Type B pancreatic cell (in vitro differentiated cells): ENCODE measurements at regions not wholly inside any gene's neighbourhood (a gene's known extent, or its start where the extent isn't known, plus 50 kb on each side); places are given as distances from the start of the nearest gene placed in this dataset.

Experiments used
- DNase-seq: peaks from one replicate; pipeline ENCODE4 v3.0.0; 2021; ENCODE audit warnings: mixed read lengths; ENCODE audit not compliant: unreplicated experiment; ENCODE audit errors: extremely low spot score
- H3K27ac Mint-ChIP-seq: 2 replicates; pipeline ENCODE4 v1.8.0; 2021; ENCODE audit warnings: mild to moderate bottlenecking, mixed read lengths
- H3K27me3 Mint-ChIP-seq: 2 replicates; pipeline ENCODE4 v1.8.0; 2021; ENCODE audit warnings: mixed read lengths
- H3K36me3 Mint-ChIP-seq: 2 replicates; pipeline ENCODE4 v1.8.0; 2021; ENCODE audit warnings: mixed read lengths
- H3K4me1 Mint-ChIP-seq: one replicate; pipeline ENCODE4 v1.8.0; 2021; ENCODE audit warnings: mixed read lengths; ENCODE audit not compliant: unreplicated experiment
- H3K4me3 Mint-ChIP-seq: 2 replicates; pipeline ENCODE4 v1.8.0; 2021; ENCODE audit warnings: mild to moderate bottlenecking, mixed read lengths
- H3K9me3 Mint-ChIP-seq: 2 replicates; pipeline ENCODE4 v1.8.0; 2021; ENCODE audit warnings: mixed read lengths
- TF ChIP-seq, protein P1 (sequence below): fragments of 200-600 bp; sonication (generic); conservative IDR thresholded peaks from 2 replicates; pipeline ENCODE4 v1.5.0; 2021; ENCODE audit warnings: antibody characterized with exemption, mild to moderate bottlenecking

DNA sequence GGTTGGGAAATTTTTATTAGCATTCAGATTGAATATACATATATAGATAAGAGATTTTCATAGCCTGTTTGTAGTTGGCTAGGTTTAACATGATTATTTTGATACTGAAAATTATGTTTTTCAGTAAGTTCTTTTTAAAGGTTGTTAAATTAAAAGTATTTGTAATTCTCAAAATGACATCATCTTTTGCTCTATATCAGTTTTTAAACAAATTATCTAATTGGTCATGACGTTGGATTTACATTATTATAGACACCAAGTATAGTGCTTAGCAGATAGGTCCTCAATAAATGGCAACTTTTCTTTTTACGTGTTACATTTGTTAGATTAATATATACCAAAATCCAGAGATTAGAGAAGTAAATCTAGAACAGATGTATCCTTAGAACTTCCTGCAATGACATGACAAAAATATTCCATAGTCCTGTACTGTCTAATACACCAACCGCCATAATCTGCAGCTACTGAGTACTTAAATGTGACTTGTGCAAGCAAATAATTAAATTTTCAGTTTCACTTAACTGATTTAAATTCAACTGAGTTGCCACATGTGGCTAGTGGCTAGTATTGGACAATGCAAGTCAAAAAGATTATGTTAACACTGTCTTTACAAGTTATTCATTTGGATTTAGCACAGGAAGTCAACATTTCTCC is 1613.1 kb upstream of the TENM3 start:
- TF ChIP-seq, protein P1, sequence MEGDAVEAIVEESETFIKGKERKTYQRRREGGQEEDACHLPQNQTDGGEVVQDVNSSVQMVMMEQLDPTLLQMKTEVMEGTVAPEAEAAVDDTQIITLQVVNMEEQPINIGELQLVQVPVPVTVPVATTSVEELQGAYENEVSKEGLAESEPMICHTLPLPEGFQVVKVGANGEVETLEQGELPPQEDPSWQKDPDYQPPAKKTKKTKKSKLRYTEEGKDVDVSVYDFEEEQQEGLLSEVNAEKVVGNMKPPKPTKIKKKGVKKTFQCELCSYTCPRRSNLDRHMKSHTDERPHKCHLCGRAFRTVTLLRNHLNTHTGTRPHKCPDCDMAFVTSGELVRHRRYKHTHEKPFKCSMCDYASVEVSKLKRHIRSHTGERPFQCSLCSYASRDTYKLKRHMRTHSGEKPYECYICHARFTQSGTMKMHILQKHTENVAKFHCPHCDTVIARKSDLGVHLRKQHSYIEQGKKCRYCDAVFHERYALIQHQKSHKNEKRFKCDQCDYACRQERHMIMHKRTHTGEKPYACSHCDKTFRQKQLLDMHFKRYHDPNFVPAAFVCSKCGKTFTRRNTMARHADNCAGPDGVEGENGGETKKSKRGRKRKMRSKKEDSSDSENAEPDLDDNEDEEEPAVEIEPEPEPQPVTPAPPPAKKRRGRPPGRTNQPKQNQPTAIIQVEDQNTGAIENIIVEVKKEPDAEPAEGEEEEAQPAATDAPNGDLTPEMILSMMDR: no peak
- peaks cover 7% of the 10 kb centered on the region for H3K27me3 Mint-ChIP-seq
- no peak overlapping the region for H3K27ac Mint-ChIP-seq
- no peak overlapping the region for H3K4me3 Mint-ChIP-seq
- H3K36me3 Mint-ChIP-seq: no peaks in the 10 kb centered on the region
- no peaks in the 10 kb centered on the region for H3K9me3 Mint-ChIP-seq
- no peak for DNase-seq
- H3K4me1 Mint-ChIP-seq: peaks cover 4% of the 10 kb centered on the region

DNA sequence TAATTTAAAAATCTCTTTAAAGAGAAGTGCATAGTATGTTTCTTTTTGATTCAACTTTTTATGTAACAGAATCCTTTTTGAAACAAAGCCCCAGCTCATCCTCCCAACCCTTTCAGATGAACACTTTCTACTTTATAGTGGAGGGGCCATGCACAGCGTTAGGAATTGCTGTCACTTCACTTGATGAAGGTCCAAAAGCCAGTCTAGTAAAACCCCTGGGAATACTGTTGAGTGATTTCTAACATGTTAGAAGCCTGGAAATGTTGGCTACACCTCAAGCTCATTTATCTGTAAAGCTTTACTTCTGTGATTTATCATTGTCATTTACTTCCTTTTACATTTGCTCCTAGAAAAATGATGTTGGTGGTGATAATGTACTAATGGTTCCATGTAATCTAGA is 1608.9 kb upstream of the TENM3 start:
- Mint-ChIP-seq H3K27ac (no peak overlapping the region), H3K9me3 (no peaks in the 10 kb centered on the region), H3K4me3 (no peak overlapping the region), H3K36me3 (no peaks in the 10 kb centered on the region), H3K4me1 (peaks cover 20% of the 10 kb centered on the region), H3K27me3 (peaks cover 11% of the 10 kb centered on the region)
- TF ChIP-seq, protein P1: no peak
- no peak for DNase-seq

DNA sequence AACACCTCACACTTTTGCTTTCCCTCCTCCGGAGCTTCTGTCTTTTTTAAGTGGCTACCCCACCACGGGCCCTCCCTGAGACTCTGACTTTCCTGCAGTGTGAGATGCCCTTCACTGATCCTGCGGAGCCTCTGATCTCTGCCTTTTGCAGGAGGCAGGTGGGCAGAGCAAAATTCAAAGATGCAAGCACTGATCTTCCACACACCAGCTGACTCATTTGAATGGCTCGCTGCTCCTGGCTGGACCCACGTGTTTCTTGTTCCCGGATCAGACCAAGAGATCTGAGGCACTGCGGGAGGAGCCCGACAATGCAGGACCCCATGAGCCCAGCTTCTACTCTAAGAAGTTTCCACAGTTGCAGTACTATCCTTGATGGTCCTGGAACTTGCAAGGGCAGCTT is 1607.9 kb upstream of the TENM3 start:
- no peak for DNase-seq
- Mint-ChIP-seq H3K36me3 (no peaks in the 10 kb centered on the region), H3K4me1 (peaks cover 20% of the 10 kb centered on the region), H3K9me3 (no peaks in the 10 kb centered on the region), H3K27me3 (peaks cover 18% of the 10 kb centered on the region), H3K27ac (no peak overlapping the region), H3K4me3 (no peak overlapping the region)
- TF ChIP-seq, protein P1: no peak

DNA sequence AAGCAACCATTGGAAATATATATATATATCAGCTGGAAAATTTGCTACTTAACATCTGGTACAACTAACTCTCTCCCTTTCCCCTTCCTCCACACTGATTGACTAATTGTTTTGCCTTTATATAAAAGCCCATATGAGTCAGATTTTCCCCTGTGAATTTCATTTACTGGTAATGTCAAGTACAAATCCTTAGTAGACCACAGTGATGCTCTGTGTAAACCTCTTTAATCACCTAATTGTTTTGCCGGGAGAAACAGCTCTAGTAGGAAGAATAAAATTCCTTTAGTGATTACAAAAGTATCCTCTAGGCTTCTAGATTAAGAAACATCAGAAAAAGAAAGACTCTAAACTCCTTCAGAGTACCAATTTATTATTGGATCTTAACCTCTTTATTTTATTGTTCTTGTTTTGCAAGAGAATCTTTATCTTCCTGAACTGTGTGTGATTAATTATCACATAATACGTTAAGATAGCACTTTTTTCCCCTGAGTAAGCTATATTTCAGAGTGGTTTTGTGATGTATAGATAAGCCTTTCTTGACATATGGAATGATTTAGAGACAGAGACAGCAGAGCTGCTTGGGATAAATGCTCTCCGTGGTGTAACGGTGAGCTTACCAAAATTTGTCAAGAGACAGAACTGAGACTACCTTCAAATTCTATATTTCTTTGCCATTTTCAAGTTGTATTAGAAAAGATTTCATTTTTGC is 1606.4 kb upstream of the TENM3 start:
- TF ChIP-seq, protein P1: no peak
- DNase-seq: no peak
- no peaks in the 10 kb centered on the region for H3K36me3 Mint-ChIP-seq
- peaks cover 16% of the 10 kb centered on the region for H3K4me1 Mint-ChIP-seq
- peaks cover 18% of the 10 kb centered on the region for H3K27me3 Mint-ChIP-seq
- no peak overlapping the region for H3K4me3 Mint-ChIP-seq
- H3K9me3 Mint-ChIP-seq: no peaks in the 10 kb centered on the region
- no peak overlapping the region for H3K27ac Mint-ChIP-seq

DNA sequence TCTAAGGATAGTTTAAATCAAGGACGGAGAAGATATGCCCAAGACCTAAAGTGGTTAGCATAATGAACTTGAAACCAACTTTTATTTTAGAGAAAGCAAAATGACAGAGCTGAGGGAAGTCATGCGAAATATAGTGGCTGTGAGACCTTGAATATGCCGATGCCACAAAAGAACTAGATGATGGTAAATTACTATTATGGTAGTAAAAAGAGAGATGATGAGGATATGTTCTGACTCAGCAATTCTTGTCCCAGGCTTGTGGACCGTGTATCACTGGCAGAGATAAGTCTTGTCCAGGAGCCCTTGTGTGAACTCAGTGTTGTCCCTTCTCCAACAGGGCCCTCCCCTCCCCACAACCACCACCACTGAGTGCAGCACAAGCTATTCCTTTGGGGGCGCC is 1605.6 kb upstream of the TENM3 start:
- Mint-ChIP-seq H3K36me3 (no peaks in the 10 kb centered on the region), H3K27me3 (peaks cover 18% of the 10 kb centered on the region), H3K4me3 (no peak overlapping the region), H3K9me3 (no peaks in the 10 kb centered on the region), H3K27ac (no peak overlapping the region), H3K4me1 (peaks cover 16% of the 10 kb centered on the region)
- TF ChIP-seq, protein P1: no peak
- no peak for DNase-seq
